ENCODE measurements at regions not wholly inside any gene's neighbourhood (a gene's known extent, or its start where the extent isn't known, plus 50 kb on each side); places are given as distances from the start of the nearest gene placed in this dataset.

DNA sequence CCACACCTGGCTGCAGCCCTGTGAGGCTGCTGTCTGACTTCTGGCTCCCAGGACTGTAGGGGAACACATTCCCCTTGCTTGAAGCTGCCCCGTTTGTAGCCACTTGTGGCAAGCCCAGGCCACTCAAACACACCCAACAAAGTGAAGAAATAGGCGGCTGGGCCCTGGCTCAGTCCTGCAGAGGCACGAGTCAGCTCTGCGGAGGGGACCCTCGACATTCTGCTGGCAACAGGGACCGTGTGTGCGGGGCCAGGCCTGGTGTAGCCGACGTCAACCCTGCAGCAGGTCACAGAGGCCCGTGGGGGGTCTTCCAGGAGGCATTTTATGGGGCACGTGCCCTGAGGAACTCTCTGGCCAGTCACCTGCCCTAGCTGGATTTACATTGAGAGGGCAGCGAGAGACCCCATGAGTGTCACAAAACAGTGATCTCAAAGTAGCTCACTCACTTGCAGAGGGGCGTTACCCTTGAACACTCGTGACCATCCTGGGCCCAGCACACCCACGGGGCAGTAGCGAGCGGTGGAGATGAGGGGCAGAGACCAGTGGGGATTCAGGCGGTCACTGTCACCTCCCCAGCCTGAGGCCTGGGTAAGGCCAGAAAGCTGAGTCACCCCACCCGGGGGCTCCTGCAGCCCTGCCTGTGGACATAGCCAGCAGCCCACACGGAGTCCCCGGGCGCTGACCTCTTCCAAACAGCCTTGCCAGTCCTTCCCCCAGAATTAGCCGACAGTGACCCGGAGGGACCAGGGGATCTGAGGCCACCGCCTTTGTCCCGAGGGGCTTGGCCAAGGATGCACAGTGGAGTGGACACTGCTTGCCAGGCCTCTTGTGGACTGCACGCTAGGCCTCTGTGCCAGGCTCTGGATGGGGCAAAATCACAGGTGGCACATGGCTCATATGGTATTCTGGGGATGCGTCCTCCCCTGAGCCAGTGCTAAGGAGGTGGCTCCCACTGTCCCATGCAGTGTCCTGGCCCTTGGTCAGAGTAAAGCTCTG is 139.5 kb downstream of the CTTN start:
- no peak for DNase-seq

DNA sequence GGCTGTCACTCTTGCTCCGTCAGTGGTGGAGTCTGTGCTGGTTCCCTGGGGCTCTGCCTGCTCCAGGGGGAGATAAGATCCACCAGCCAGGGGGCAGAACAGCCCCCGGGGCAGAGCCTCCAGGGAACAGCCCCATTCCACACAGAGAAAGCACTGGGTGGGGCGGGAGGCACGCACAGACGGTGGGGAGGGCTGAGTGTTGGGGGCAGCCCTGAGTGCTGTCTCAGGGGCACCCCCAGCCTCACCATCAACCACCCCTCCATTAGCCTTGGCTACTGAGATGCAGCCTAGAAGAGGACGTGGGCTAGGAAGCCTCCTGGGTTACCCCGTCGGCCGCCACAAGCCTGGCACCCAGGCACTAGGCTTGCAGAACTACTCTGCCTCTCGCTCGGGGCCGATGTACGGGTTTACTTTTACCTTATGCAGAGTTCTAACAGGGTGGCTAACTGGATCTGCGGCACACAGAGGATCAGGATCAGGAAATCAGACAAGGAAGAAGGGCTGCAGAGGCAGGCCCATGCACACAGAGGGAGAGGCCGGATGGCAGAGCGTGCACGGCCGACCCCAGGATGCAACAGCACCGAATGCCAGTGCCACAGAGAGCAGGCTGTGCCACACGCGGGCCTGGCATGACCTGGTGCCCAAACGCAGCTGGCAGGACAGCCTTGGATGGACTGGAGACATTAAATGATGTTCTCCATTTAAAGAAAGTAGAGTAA is 140.5 kb downstream of the CTTN start:
- no peak for DNase-seq

- no peak for DNase-seq
These were observed 141.2 kb downstream of the CTTN start for GRCh38 chr11:70539360-70540095.

- DNase-seq: no peak
These were observed 141.9 kb downstream of the CTTN start for GRCh38 chr11:70540196-70540595.

GRCh38 chr11:70541176-70541575 is 142.8 kb downstream of the CTTN start:
- DNase-seq: no peak

- no peak for DNase-seq
These were observed 143.4 kb downstream of the CTTN start for GRCh38 chr11:70541699-70542098.

DNA sequence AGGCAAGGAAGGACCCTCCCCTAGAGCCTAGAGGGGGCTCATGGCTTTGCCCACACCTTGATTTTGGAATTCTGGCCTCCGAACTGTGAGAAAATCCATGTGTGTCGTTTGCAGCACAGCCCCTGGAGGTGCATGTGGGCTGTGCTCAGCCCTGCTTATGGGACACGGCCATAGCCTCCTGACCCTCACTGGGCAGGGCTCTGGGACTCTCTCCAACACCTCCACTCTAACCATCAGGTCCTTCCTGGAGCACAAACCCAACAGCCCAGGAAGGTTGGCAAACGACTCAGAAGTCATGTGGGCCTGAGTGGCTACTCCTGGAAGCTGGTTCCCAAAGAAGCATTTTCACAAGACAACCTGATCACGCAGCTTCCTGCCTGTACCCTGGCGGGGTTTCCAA is 144.1 kb downstream of the CTTN start:
- DNase-seq: no peak

DNA sequence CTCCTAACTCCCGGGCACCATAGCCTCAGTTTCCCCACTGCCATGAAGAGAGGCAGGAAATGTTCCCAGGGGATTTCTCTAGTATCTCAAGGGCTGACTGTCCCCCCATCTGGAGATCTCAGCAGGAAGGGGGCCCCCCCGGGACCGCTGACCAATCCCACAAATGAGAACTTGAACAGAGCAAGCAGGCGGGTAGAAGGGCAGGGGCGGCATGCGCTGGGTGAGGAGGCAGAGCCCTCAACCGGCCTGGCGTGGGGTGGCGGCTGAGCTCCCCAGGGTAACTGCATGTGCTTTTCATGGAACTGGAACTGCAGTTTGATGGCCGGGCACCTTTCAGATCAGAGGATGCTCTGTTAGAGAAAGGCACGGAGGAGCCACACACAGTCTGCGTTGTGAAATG is 144.5 kb downstream of the CTTN start:
- DNase-seq: no peak

DNA sequence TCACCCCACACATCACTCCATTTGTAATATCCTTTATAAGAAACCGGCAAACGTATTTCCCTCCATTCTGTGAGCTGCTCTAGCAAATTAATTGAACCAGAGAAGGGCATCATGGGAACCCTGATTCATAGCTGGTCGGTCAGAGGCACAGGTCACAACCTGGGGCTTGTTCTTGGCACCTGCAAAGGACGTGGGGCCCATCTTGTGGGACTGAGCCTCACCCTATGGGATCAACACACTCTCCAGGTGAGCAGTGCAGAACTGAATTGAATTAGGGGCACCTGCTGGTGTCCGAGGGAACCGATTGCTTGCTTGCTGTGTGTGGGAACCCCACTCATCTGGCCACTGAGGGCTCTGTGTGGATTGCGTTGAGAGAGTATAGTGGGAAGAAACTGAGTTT is 145.3 kb downstream of the CTTN start:
- no peak for DNase-seq

DNA sequence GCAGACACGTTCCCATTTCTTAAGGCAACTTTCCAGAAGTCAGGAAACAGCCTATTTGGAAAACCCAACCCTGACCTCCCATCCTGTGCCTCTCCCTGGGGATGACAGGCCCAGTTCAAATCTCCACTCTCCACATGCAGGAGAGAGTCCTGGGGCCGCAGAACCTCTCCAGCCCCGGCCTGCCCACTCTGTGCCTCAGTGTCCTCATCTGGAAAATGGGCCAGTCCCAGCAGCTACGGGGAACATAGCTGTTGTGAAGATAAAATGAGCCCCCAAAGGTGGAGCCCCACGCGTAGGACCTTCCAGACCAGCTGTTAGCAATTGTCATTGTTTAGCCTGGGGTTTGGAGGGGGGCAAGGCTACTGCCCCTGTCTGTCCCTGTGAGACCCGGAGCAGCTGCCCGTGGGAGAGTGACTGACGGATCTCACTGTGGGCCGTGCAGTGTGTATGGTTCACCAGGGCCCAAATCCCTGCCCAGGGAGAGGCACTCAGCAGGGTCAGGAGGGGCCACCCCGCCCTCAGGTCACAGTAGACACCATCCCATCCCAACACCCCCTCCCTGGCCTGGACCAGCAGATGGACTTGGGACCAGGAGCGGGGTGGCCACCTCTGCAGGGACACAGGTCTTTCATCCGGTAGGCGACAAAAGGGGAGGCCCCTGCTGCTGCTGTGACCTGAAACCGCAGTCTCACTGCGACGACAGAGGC is 145.9 kb downstream of the CTTN start:
- DNase-seq: no peak

DNA sequence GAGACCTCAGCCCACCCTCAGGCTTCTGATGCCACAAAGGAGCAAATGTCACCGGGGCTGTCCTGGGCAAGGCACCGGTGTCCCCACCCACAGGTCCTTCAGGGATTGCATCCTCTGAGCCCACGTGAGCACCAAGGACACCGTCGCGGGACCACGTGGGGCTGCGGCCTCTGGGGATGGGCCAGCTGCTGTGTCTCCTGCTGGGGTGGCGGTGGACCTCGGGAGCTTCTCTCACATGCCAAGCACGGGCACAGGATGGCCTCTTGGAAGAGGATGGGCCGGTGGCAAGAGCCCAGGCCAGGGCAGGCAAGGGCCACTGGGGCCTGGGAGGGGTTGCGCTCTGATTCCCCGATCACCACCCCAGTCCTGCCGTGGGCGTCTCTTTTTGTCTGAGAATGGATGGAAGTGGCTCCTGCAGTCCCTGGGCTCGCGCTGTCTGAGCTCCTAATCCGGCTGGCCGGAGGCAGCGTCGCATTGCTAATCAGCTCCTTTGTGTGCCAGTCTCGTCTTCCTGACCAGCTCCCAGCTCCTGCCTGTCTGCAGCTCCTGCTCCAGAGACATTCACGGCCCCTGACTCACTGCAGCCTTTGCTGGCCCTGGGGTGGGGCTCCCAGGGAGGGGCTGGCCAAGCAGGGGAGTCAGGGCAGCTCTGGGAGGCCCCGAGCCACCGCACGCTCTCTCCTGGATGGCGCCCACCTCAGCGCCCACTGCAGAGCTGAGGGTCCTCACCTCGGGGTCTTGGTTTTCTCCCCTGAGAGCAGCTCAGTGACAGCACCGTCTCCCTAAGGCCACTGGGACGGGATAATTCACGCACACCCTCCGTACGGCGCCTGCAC is 146.7 kb downstream of the CTTN start:
- DNase-seq: no peak

GRCh38 chr11:70545610-70545912 is 147.2 kb downstream of the CTTN start:
- no peak for DNase-seq

- DNase-seq: no peak
These were observed 148.0 kb downstream of the CTTN start for GRCh38 chr11:70546191-70546940.

GRCh38 chr11:70547386-70547785 is 149.1 kb downstream of the CTTN start:
- no peak for DNase-seq

GRCh38 chr11:70547821-70548670 is 149.7 kb downstream of the CTTN start:
- DNase-seq: no peak

DNA sequence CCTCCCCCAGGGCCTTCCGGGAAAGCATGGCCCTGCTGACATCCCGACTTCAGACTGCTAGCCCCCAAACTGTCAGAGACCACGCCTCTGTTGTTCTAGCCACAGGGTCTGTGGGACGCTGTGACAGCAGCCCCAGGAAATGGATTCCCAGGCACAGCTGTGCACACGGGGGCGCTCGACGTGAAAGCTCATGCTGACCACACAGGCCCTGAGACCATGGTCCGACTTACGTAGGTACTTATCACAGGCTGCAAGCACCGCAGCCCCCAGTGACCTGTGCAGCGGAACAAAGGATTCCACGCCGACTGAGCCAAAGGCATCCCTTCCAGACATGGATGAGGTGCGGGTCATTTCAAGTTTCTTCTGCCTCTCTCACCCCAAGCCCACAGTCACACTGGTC is 150.6 kb downstream of the CTTN start:
- DNase-seq: no peak

DNA sequence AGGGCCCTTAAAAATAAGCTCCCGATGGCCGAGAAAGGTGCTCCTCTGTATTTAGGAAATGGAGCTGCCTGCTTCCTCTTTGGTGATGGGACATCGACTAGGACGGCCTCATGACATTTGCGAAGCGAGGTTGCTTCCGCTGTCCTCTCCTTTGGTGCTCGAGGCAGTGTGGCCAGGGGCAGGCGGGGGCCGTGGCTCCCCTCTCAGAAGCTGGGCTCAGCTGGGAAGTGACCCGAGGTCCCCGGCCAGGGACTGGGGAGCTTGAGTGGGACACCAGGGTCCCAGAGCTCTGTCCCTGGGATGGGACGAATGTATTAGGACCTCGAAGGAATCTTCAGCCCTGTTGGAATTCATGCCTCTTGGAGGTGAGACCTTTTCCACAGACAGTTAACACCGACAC is 151.1 kb downstream of the CTTN start:
- no peak for DNase-seq

DNA sequence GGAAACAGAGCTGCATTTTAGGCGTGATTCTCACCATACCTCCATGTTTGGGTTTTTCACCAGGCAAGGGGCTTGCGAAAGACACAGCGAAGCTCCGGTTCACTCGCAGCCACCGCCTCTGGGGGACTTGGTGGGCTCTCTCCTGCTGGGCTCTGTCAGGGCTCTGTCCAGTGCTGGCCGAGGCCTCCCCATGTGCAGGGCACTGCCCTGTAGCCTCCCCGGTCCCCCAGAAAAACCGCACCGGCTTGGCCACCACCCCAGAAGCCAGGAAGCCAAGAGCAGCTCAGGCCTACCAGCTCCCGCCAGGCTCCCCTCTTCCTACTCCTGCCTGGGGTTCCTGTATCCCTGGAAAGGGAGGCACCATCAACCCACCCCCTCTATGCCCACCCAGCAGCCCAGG is 151.5 kb downstream of the CTTN start:
- no peak for DNase-seq

DNA sequence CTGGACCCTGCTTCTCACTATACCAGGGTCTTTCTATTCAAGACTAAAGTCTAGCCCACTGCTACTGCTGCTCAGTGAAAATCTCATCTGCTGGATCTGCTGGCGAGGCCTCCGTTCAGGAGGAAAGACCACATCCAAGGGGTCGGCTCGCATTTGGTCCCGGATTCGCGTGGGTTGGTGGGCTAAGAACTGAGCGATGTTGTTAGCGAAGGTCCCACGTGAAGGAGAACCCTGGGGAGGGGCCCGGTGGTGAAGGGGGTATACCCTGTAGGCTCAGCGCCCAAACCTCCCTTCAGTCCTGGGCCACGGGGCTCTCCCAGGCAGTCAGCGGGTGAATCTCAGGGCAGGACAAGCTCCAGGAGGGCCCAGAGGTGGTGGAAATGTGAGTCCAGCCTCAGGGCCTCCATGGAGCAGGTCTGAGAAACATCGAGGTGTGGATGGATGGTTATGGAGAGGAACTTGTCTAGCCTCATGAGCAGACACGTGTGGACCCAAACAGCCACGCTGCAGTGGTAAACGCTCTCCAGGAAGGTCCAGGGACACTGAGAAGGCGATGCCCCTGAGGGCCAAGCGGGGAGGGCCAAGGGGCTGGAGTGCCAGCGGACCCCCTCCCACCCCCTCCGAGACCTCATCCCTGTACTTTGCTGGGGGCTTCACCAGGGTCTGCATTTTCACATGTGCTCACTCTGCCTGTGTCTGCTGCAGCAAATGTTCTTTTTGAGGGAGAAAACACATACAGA is 152.3 kb downstream of the CTTN start:
- no peak for DNase-seq

All from CD4-positive, alpha-beta T cell treated with Interleukin-21 for 1 hour (primary cell).